ENCODE measurements at regions not wholly inside any gene's neighbourhood (a gene's known extent, or its start where the extent isn't known, plus 50 kb on each side); places are given as distances from the start of the nearest gene placed in this dataset.

DNA sequence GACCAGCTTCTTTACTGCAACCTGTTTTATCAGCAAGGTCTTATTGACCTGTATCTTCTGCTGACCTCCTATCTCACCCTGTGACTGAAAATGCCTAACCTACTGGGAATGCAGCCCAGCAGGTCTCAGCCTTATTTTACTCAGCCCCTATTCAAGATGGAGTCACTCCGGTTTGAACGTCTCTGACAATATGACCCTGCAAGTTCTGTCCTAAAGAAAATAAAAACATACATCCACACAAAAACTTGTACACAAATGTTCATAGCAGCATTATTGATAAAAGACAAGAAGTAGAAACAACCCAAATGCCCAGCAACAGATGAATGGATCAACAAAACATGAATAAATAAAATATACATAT is 59.5 kb upstream of the FAM9C start:
- DNase-seq = no peak

DNA sequence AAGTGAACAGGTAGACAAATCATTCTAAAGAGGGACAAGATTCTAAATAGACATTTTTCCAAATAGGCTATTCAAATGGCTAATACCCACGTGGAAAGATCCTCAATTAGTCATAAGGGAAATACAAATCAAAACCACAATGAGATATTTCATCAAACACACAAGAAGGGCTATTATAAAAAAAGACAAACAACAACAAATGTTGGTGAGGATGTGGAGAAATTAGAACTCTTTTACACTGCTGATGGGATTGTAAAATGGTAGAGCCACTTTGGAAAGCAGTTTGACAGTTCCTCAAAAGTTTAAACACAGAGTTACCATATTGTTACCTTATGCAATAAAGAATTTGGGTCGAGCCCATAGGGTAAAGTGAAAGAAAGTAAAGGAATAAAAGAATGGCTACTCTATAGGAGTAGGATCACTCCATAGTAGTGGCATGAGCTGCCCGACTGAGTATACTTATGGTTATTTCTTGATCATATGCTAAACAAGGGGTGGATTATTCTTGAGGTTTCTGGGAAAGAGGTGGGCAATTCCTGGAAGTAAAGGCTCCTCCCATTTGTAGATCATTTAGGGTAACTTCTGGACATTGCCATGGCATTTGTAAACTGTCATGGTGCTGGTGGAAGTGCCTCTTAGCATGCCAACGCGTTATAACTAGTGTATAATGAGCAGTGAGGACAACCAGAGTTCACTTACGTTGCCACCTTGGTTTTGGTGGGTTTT is 58.9 kb upstream of the FAM9C start:
- DNase-seq = no peak

- no peak for DNase-seq
Observed at GRCh38 chrX:13102636-13103035, 58.2 kb upstream of the FAM9C start.

DNA sequence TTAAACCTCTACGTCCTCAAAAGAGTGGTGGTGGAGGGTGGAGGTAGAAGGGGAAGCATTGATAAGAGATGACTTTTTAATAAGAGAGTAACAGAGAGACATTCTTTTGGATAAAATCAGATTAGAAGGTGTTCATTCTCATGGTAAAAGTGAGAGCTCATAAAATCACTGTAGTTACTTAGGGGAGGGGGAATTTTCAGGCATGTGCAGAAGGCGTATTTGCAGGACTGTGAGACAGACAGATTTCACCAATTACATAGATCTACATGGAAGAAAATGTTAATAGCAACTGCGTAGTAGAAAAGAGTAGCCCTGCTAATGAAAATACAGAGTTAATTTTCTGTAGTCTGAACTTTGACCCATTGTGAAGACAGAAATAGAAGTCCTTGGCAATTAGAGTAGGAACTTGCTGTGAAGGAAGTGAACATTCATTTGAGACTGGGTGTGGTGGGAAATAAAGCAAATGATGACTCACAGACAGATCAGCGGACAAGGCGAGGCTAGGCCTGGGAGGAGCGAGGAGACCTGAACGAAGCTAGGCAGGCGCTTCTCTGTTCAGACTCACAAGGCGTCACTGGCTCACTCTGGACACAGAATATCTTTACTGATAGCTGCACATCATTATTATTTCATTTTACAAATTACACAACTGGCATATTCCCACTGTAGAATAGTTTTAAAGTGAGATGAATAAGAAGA is 57.2 kb upstream of the FAM9C start:
- DNase-seq = no peak

- DNase-seq = no peak
Observed at GRCh38 chrX:13099121-13099520, 54.7 kb upstream of the FAM9C start.

- DNase-seq = no peak
Observed at GRCh38 chrX:13096728-13097127, 52.3 kb upstream of the FAM9C start.

GRCh38 chrX:13094828-13095341 is 50.5 kb upstream of the FAM9C start:
- no peak for DNase-seq

DNA sequence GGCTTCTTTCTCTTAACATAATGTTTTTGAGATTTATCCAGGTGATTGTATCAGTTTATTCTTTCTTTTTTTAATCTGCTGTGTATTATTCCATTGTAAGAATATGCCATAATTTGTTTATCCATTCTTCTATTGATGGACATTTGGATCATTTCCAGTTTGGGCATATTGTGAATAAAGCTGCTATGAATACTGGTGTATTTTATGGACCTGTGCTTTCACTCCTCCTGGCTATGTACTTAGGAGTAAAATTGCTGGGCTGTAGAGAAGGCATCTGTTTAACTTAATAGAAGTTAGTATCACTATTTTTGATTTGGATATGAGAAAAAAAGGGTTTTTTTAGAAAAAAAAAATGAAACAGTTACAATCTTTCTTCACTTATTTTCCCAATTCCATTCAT is 50.0 kb upstream of the FAM9C start:
- no peak for DNase-seq
